HEK293T (cell line): ENCODE measurements at regions not wholly inside any gene's neighbourhood (a gene's known extent, or its start where the extent isn't known, plus 50 kb on each side); places are given as distances from the start of the nearest gene placed in this dataset.

Experiments used
- CTCF ChIA-PET: fragments of 350-600 bp; formaldehyde crosslinking; extraction: SDS; loops from one replicate; lab custom pipeline; 2021; ENCODE audit warnings: antibody characterized with exemption, inconsistent platforms; lab: Yijun Ruan, JAX
- POLR2A ChIA-PET: fragments of 350-600 bp; formaldehyde crosslinking; extraction: SDS; loops from one replicate; lab custom pipeline; 2020; ENCODE audit warnings: antibody characterized with exemption, inconsistent platforms; lab: Yijun Ruan, JAX
- DNase-seq: peaks from one replicate; pipeline ENCODE4 v3.0.0; 2012; ENCODE audit warnings: mixed read lengths; ENCODE audit errors: extremely low spot score
- ARNT ChIP-seq: fragments of 450-650 bp; IDR thresholded peaks from 2 replicates; pipeline ENCODE4 v1.6.1; 2017; ENCODE audit warnings: mild to moderate bottlenecking
- BHLHE40 ChIP-seq: fragments of 450-650 bp; IDR thresholded peaks from 2 replicates; pipeline ENCODE4 v1.6.1; 2016; ENCODE audit warnings: mild to moderate bottlenecking, moderate library complexity, borderline replicate concordance
- CTBP1 ChIP-seq: fragments of 450-650 bp; IDR thresholded peaks from 2 replicates; pipeline ENCODE4 v1.6.1; 2016; ENCODE audit warnings: borderline replicate concordance
- ELF4 ChIP-seq: fragments of 450-650 bp; IDR thresholded peaks from 2 replicates; pipeline ENCODE4 v1.6.1; 2017; ENCODE audit warnings: antibody characterized with exemption
- FOXA1 ChIP-seq: fragments of 450-650 bp; IDR thresholded peaks from 2 replicates; pipeline ENCODE4 v1.6.1; 2016; ENCODE audit warnings: mild to moderate bottlenecking
- FOXK2 ChIP-seq: fragments of 450-650 bp; IDR thresholded peaks from 2 replicates; pipeline ENCODE4 v1.6.1; 2016; ENCODE audit warnings: mild to moderate bottlenecking
- FOXM1 ChIP-seq: fragments of 450-650 bp; IDR thresholded peaks from 2 replicates; pipeline ENCODE4 v1.6.1; 2017; ENCODE audit warnings: mild to moderate bottlenecking, borderline replicate concordance
- HDGF ChIP-seq: fragments of 450-650 bp; IDR thresholded peaks from 2 replicates; pipeline ENCODE4 v1.6.1; 2017; ENCODE audit warnings: antibody characterized with exemption, borderline replicate concordance
- L3MBTL2 ChIP-seq: fragments of 450-650 bp; conservative IDR thresholded peaks from 2 replicates; pipeline ENCODE4 v1.6.1; 2016; ENCODE audit warnings: mild to moderate bottlenecking
- LEF1 ChIP-seq: fragments of 450-650 bp; IDR thresholded peaks from 2 replicates; pipeline ENCODE4 v1.6.1; 2017; ENCODE audit warnings: mild to moderate bottlenecking, borderline replicate concordance
- NFRKB ChIP-seq: fragments of 450-650 bp; IDR thresholded peaks from 2 replicates; pipeline ENCODE4 v1.6.1; 2016; ENCODE audit warnings: mild to moderate bottlenecking, moderate library complexity
- SP1 ChIP-seq: fragments of 450-650 bp; IDR thresholded peaks from 2 replicates; pipeline ENCODE4 v1.6.1; 2017
- SUZ12 ChIP-seq: fragments of 450-650 bp; IDR thresholded peaks from 2 replicates; pipeline ENCODE4 v1.6.1; 2016; ENCODE audit warnings: mild to moderate bottlenecking
- TARDBP ChIP-seq: fragments of 450-650 bp; IDR thresholded peaks from 2 replicates; pipeline ENCODE4 v1.6.1; 2016
- ZNF384 ChIP-seq: fragments of 450-650 bp; IDR thresholded peaks from 2 replicates; pipeline ENCODE4 v1.6.1; 2016
- TF ChIP-seq, protein P1 (sequence below): fragments of 450-650 bp; IDR thresholded peaks from 2 replicates; pipeline ENCODE4 v1.6.1; 2016

- no peak for TF ChIP-seq BHLHE40
- TF ChIP-seq, protein P1, sequence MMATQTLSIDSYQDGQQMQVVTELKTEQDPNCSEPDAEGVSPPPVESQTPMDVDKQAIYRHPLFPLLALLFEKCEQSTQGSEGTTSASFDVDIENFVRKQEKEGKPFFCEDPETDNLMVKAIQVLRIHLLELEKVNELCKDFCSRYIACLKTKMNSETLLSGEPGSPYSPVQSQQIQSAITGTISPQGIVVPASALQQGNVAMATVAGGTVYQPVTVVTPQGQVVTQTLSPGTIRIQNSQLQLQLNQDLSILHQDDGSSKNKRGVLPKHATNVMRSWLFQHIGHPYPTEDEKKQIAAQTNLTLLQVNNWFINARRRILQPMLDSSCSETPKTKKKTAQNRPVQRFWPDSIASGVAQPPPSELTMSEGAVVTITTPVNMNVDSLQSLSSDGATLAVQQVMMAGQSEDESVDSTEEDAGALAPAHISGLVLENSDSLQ = no peak
- TF ChIP-seq HDGF = no peak
- no peak for TF ChIP-seq NFRKB
- no peak for TF ChIP-seq FOXM1
- no peak for TF ChIP-seq ELF4
- TF ChIP-seq ZNF384 = no peak
- no peak for TF ChIP-seq FOXA1
- TF ChIP-seq CTBP1 = no peak
- no peak for TF ChIP-seq FOXK2
- TF ChIP-seq LEF1 = no peak
- no peak for TF ChIP-seq SUZ12
- no peak for TF ChIP-seq ARNT
- ChIA-PET CTCF (no interaction called here), POLR2A (no interaction called here)
- no peak for DNase-seq
These were observed 282.2 kb downstream of the OLFM4 start for GRCh38 chr13:53310786-53311185.

GRCh38 chr13:53311561-53311960, 282.9 kb downstream of the OLFM4 start:
- CTCF ChIA-PET = no interaction called here
- TF ChIP-seq SP1 = no peak
- no peak for TF ChIP-seq ARNT
- no peak for TF ChIP-seq ELF4
- no peak for TF ChIP-seq LEF1
- no peak for TF ChIP-seq SUZ12
- TF ChIP-seq HDGF = no peak
- TF ChIP-seq, protein P1 = no peak
- TF ChIP-seq L3MBTL2 = no peak
- TF ChIP-seq FOXM1 = no peak
- no peak for TF ChIP-seq ZNF384
- no peak for TF ChIP-seq TARDBP
- TF ChIP-seq CTBP1 = no peak
- no peak for TF ChIP-seq FOXK2
- no peak for TF ChIP-seq BHLHE40
- TF ChIP-seq FOXA1 = no peak
- no peak for TF ChIP-seq NFRKB
- no peak for DNase-seq
- POLR2A ChIA-PET = no interaction called here

GRCh38 chr13:53321296-53321801, 292.7 kb downstream of the OLFM4 start:
- TF ChIP-seq FOXK2 (no peak), FOXM1 (no peak), CTBP1 (no peak)
- POLR2A ChIA-PET = no interaction called here
- no peak for DNase-seq
- CTCF ChIA-PET = no interaction called here

DNA sequence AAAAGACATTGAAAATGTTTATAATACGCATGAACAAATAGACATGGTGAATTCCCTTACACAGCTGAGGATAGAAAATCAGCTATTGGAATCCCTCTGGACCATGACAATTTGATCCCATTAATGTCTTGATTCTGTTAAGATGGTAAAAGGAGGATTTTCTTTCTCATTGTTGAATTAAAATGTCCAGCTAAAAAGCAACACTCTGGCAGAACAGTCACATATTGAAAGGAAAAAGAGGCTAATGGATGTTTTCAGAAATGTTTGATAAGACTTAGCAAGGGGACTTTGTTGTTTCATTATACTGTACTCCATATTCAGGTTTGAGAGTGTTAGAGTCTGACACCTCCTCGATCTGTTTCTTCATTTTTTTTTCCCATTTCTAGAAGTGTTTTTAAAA, 296.0 kb downstream of the OLFM4 start:
- ChIA-PET POLR2A (no interaction called here), CTCF (no interaction called here)
- no peak for TF ChIP-seq TARDBP
- TF ChIP-seq CTBP1 = no peak
- TF ChIP-seq FOXM1 = no peak
- TF ChIP-seq BHLHE40 = no peak
- no peak for TF ChIP-seq ZNF384
- TF ChIP-seq L3MBTL2 = no peak
- TF ChIP-seq ARNT = no peak
- TF ChIP-seq LEF1 = no peak
- TF ChIP-seq HDGF = no peak
- TF ChIP-seq, protein P1 = no peak
- no peak for TF ChIP-seq SP1
- no peak for TF ChIP-seq FOXA1
- no peak for TF ChIP-seq SUZ12
- no peak for TF ChIP-seq FOXK2
- TF ChIP-seq ELF4 = no peak
- TF ChIP-seq NFRKB = no peak

GRCh38 chr13:53326716-53327115, 298.1 kb downstream of the OLFM4 start:
- TF ChIP-seq HDGF (no peak), CTBP1 (no peak)
- ChIA-PET POLR2A (no interaction called here), CTCF (no interaction called here)
- DNase-seq = no peak

More for the DNA sequence above, 296.0 kb downstream of the OLFM4 start:
- DNase-seq = no peak

DNA sequence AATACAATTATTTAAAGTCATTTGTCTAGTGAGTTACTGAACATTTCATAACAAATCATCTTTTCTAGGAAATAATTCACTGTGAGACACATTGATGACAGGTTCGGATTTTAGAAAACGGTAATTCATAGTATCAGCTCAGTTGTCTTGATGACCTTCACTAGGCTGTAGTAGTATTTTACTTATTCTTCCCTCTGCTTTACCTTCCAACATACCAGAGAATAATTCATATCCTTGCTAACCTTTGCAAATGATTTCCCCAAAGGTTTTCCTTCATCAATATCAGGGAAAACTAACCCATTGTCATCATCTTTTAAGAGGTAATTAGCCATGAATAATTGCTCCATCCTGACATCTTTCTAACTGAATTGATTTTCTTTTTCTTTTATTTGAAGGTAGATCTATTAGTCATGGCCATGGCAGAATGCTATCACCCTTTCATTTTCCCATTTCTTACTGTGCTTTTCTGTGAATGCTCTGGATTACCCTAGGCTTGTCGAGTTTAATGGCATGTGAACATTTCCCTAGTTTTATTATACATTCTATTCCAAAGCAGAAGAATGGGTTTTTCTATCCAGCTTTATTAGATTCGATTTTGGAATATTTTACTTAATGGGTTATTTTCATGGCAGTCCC, 299.2 kb downstream of the OLFM4 start:
- no peak for DNase-seq
- POLR2A ChIA-PET = no interaction called here
- TF ChIP-seq BHLHE40 (no peak), FOXM1 (no peak), FOXA1 (no peak), NFRKB (no peak), ELF4 (no peak)
- CTCF ChIA-PET = no interaction called here
